NCI-H2227 treated with DMSO at 0.1 percent for 48 hours (cell line): ENCODE measurements at regions not wholly inside any gene's neighbourhood (a gene's known extent, or its start where the extent isn't known, plus 50 kb on each side); places are given as distances from the start of the nearest gene placed in this dataset.
"Not testable (repeated sequence)": the region's sequence is repeated elsewhere in the genome, so short reads cannot be mapped to it uniquely, and the experiment has no call there.

Source experiments
- DNase-seq: peaks from one replicate; lab custom pipeline; 2025; lab: John Stamatoyannopoulos, UW

DNA sequence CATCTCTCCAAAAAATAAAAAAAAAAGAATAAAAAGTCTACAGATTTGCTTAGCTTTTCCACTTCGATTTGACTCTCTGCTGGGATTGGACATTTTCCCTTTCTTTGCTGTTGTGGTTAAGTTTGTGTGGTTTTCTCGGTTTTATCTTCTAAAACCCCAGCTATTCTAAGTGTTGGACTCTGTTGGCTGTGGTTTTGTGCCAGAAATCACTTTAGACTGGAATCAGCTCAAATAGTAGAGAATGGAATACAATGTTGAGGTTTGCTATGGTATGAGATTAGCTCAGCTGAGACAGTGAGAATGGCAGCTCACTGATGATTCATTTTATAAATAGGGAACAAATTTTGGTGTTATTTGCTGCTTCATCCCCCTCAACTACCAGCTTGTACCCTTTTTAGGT lies 116.0 kb downstream of the BUB3 start:
- DNase-seq: no peak

DNA sequence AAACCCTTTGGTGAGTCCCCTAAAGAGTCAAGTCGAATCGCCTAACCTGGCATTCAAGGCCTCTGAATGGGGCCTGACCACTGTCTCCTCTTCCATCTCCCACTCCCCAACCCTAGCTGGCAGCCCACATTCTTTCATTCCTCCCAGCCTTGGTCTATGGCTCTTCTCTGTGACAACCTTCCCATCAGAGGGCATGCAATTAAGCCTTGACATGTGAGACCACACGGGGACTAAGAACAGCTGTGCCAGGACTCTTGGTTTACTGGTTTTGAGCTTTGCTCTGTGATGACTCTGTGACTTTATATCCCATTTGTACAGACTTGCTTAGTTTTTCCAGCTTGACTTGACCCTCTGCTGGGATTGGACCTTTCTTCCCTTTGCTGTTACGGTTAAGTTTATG lies 116.6 kb downstream of the BUB3 start:
- DNase-seq: no peak

DNA sequence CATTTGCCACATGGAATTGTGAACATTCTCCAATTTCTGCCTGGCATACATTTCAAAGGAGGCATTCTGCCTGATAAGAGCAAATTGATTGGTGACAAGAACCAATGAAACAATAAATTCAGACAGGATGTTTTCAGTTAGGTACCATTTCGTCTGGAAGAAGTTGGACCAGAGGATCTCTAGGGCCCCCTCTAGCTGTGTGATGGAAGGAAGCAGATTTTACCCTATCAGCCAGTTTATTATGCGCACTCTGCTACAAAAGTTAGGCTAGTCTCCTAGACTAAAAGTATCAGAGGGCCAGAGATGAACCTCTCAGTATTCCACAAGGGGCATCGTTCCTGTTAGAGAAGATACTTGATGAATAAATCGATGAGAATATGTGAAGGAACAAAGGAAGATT lies 118.0 kb downstream of the BUB3 start:
- DNase-seq: no peak

DNA sequence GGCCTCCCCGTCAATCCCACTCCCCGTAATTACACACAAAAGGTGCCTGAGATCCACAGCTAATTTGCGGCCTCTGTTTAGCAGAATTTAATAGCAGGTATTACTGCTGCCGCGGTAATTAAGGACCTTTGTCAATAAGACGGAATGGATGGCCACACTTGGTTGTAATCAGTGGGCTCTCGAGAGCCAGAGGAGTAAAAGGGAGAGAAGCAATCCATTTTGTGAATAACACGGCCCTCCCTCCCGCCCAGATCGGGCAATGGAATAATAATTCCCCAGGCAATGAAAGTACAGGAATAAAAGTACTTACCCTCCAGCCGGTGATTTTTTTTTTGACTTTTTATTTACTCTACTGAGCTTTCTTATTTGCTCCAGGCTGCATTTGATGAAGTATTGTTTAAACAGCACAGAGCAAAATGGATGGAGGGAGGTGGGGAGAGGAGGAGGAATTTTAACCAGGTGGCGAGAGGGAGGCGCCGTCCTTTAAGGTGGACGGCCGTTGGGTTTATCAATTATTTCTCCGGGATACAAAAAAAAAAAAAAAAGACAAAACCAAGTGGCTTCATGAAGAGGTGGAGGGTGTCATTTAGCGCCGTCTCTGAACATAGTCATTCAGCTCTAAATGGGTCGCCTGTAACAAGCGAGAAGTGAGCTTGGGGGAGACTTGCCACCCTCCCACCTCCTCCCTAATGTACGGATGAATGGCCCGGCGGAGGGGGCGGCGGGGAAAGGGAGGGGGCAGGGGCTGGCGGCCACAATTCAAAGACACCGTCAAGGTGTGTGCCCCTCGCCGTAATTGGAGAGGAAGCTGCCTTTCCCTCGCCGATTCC lies 120.3 kb downstream of the BUB3 start:
- DNase-seq: peak; percentile 89

DNA sequence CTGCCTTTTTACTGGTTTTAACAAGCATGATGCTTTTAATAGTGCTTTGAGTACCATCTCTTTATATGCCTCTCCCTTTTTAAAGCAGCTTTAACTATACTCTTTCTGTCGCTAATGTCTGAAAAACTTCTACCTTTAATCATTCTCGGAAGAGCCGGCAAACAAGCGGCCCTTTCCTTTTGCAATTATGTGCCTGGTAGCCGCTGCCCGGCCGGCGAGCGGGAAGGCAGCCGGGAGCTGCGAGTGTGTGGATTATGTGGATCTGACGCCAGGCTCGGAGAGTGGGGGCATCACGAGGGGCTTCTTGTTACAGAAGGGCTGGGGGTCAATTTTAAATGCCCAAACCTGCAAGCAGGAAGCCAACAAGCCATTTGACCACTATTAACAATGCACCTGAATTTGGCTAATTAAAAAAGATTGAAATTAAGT lies 120.9 kb downstream of the BUB3 start:
- no peak for DNase-seq

- DNase-seq: no peak
Measured at GRCh38 chr10:123278445-123278844, 124.2 kb downstream of the BUB3 start.

DNA sequence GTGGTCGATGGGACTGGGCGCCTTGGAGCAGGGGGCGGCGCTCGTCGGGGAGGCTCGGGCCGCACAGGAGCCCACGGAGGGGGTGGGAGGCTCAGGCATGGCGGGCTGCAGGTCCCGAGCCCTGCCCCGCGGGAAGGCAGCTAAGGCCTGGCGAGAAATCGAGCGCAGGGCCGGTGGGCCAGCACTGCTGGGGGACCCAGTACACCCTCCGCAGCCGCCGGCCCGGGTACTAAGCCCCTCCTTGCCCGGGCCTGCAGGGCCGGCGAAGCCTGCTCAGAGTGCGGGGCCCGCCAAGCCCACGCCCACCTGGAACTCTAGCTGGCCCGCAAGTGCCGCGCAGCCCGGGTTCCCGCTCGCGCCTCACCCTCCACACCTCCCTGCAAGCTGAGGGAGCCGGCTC lies 129.2 kb downstream of the BUB3 start:
- not testable (repeated sequence) for DNase-seq

DNA sequence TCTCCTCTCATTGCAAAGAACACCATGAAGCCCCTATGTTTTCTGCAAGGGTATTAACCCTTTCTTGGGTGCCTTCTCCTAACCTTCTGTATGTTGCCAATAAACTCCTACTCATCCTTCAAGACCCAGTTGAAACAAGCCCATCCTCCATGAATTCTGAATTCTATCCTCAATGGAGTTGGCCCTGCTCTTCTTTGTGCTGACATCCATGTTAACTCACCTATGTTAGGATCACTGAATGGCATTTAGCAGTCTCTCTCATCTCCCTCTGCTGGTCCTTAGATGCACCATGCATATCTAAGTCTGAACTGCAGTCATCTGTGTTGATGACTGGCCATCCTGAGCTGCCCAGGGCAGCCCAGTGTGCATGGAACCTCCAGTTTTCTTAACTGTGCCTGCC lies 129.8 kb downstream of the BUB3 start:
- no peak for DNase-seq

DNA sequence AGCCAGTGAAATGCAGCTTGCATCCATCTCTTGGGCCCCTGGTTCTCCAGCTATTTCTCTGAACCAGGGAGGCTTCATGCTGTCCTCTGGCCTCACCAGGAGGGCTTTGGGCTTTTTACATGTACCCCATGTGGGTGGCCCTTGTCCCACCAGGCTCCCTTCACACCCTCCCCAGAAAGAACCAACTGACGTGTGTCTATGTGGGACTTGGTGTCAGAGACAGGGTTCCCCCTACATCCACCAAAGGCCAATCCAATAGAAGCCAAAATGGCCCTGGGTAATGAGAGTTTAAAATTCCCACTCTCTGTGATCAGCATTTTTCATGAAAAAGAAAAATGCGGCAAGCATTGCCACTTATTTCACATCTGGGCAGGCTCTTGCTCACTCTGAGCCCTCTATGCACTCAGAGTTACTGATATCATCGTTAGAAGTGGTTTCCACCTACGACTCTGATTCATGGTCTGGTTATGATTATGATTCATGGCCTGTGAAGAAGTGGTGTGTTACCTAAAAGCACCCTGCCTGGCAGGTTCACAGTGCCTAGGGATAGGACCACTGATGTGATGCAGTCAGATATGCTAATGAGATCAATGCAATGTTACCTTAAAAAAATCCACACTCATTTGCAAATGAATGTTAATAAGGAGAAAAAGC lies 133.5 kb downstream of the BUB3 start:
- no peak for DNase-seq

- DNase-seq: no peak
Measured at GRCh38 chr10:123289432-123289831, 135.2 kb downstream of the BUB3 start.

DNA sequence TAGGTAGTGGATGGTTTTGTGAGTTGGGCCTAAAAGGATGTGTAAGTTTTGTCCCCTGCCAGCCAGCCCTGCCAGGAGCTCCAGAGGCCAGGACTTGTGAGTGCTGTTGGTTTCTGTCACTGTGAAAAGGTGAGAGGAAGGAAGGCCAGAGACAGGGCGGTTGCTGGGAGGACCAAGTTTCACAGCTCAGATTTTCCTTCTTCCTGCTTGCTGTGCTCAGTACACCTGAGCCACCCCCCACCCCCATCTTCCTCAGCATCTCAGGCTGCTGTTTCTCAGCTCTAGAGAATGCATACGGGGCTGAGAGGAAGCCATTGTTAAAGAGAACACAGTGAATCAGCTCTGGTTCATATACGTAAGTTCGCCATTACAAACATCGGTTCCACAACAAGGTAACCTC lies 139.9 kb downstream of the BUB3 start:
- DNase-seq: no peak

GRCh38 chr10:123294886-123295285 lies 140.7 kb downstream of the BUB3 start:
- DNase-seq: no peak

DNA sequence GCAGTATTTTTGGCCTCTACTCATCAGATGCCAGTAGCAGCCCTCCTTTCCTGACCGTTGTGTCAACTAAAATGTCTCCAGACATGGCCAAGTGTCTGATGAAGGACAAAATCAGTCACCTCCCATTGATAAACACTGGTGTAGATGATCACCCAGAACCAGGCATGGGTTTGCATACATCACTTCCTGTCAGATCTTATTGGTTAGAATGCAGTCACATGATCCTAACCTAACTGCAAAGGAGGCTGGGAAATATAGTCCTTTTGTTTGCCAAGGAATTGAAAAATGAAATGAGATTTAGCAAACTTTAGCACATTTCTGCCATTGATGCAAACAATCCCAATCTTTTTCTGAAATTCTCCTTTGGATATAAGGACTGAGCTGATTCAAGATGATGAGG lies 141.4 kb downstream of the BUB3 start:
- DNase-seq: no peak

DNA sequence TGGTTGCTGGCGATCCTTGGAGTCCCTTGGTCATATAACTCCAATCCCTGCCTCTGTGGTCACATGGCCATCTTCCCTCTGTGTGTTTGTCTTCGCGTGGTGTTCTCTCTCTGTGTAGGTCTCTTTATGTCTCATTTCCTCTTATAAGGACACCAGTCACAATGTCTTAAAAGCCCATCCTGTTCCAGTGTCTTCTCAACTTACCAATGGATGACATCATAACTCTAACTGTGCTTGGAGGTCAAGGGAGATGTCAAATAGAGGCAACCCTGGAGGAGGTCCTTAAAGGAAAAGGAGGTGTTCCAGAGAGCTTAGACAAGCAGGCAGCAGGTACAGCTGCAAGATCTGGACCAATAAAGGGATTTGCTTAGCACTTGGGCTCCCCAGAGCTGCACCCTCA lies 143.0 kb downstream of the BUB3 start:
- DNase-seq: no peak

- DNase-seq: no peak
Measured at GRCh38 chr10:123298583-123298982, 144.4 kb downstream of the BUB3 start.

- no peak for DNase-seq
Measured at GRCh38 chr10:123299598-123299997, 145.4 kb downstream of the BUB3 start.

GRCh38 chr10:123301077-123301857 lies 147.1 kb downstream of the BUB3 start:
- DNase-seq: peak; percentile 69

- no peak for DNase-seq
Measured at GRCh38 chr10:123303581-123304337, 149.6 kb downstream of the BUB3 start.

DNA sequence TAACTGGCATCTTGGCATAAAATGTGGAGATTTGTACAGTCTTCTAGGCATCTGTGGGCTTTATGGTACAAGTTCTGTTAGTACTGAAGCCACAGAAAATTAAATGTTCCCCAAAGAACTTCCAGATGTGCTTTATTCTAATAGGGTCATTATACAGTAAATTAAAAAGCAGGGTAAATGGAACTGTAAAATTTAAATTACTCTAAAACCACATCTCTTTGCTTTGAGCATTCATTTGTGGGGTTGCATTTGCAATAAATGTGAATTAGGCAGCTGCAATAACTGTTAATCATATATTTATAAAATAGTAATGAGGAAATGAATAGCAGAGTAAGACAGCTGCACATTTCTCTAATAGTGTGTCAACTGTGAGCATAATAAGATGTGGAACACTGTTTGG lies 151.5 kb downstream of the BUB3 start:
- DNase-seq: no peak

- DNase-seq: no peak
Measured at GRCh38 chr10:123306290-123306689, 152.1 kb downstream of the BUB3 start.

DNA sequence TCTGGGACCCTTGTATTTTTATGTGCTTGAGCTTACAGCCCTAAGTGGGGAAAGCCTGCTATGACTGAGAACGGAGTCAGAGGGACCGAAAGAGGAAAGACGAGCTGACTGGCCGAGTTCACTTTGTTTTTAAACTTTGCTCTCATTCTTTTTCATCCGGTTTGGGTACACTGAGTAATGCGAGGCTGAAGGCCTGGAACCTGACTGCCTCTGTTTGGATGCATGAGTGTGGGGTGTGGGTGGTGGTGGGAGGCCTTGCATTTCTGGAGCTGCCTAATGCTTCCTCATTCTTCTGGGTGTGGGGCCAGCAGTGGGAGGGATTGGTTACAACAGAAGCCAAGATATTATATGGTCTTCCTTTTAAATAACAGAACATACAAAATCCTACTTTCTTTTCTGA lies 155.5 kb downstream of the BUB3 start:
- no peak for DNase-seq

GRCh38 chr10:123316776-123317175 lies 162.6 kb downstream of the BUB3 start:
- DNase-seq: no peak
